ENCODE measurements at regions not wholly inside any gene's neighbourhood (a gene's known extent, or its start where the extent isn't known, plus 50 kb on each side); places are given as distances from the start of the nearest gene placed in this dataset.

GRCh38 chr19:34847393-34847792, 74.4 kb upstream of the ZNF599 start:
- intact Hi-C loops (cut with micrococcal nuclease), result no loop called here
- Histone ChIP-seq H3K9me3 (ENCODE audit: control insufficient read depth, insufficient read depth, low read length) (no peaks in the 10 kb centered on the region), H3K27ac (ENCODE audit: low read length) (no peak overlapping the region), H3K36me3 (ENCODE audit: control insufficient read depth, insufficient read depth, low read length) (peaks cover 5% of the 10 kb centered on the region), H3K4me3 (ENCODE audit: low read length) (no peak overlapping the region), H3K4me1 (ENCODE audit: control insufficient read depth, insufficient read depth, low read length) (no peaks in the 10 kb centered on the region), H3K27me3 (ENCODE audit: control insufficient read depth, insufficient read depth, low read length) (no peaks in the 10 kb centered on the region)
- H3K9me3 Mint-ChIP-seq, result no peaks in the 10 kb centered on the region
- no peaks in the 10 kb centered on the region for H3K36me3 Mint-ChIP-seq
- DNase-seq, result no peak
- TF ChIP-seq CTCF (IDR thresholded peaks at IDR 0.05), result no peak
- H3K4me1 Mint-ChIP-seq, result peaks cover 30 to 53% of the 10 kb centered on the region in 2 donors
- no peaks in the 10 kb centered on the region for H3K27me3 Mint-ChIP-seq (ENCODE audit: low read depth in 2 of 2)
- H3K27ac Mint-ChIP-seq, result no peak overlapping the region
- WGBS (ENCODE audit: insufficient coverage), result 78% methylated on average over 6 of the region's 6 CpGs
- no peak for ATAC-seq
- H3K4me3 Mint-ChIP-seq, result no peak overlapping the region

- Histone ChIP-seq H3K27me3 (ENCODE audit: control insufficient read depth, insufficient read depth, low read length) (no peaks in the 10 kb centered on the region), H3K4me3 (ENCODE audit: low read length) (no peak overlapping the region), H3K4me1 (ENCODE audit: control insufficient read depth, insufficient read depth, low read length) (no peaks in the 10 kb centered on the region), H3K36me3 (ENCODE audit: control insufficient read depth, insufficient read depth, low read length) (peaks cover 3% of the 10 kb centered on the region), H3K27ac (ENCODE audit: low read length) (no peak overlapping the region), H3K9me3 (ENCODE audit: control insufficient read depth, insufficient read depth, low read length) (no peaks in the 10 kb centered on the region)
- Mint-ChIP-seq H3K27me3 (ENCODE audit: low read depth in 2 of 2) (no peaks in the 10 kb centered on the region), H3K4me1 (peaks cover 26 to 44% of the 10 kb centered on the region in 2 donors), H3K36me3 (no peaks in the 10 kb centered on the region), H3K27ac (no peak overlapping the region), H3K4me3 (no peak overlapping the region), H3K9me3 (no peaks in the 10 kb centered on the region)
- DNase-seq, result no peak
- intact Hi-C loops (cut with micrococcal nuclease), result no loop called here
- no peak for ATAC-seq
- 90% methylated on average over 4 of the region's 5 CpGs for whole genome bisulfite sequencing (ENCODE audit: insufficient coverage)
- no peak for TF ChIP-seq CTCF (IDR thresholded peaks at IDR 0.05)
Observed at GRCh38 chr19:34844277-34844676, 71.3 kb upstream of the ZNF599 start.

GRCh38 chr19:34841780-34842179, 68.8 kb upstream of the ZNF599 start:
- Mint-ChIP-seq H3K9me3 (no peaks in the 10 kb centered on the region), H3K4me3 (no peak overlapping the region), H3K27me3 (ENCODE audit: low read depth in 2 of 2) (peaks cover 0 to 3% of the 10 kb centered on the region in 2 donors), H3K4me1 (peaks cover 23 to 46% of the 10 kb centered on the region in 2 donors), H3K27ac (no peak overlapping the region), H3K36me3 (no peaks in the 10 kb centered on the region)
- 96% methylated on average over 10 of the region's 10 CpGs for WGBS (ENCODE audit: insufficient coverage)
- Histone ChIP-seq H3K4me3 (ENCODE audit: low read length) (no peak overlapping the region), H3K9me3 (ENCODE audit: control insufficient read depth, insufficient read depth, low read length) (no peaks in the 10 kb centered on the region), H3K27ac (ENCODE audit: low read length) (no peak overlapping the region), H3K36me3 (ENCODE audit: control insufficient read depth, insufficient read depth, low read length) (no peaks in the 10 kb centered on the region), H3K27me3 (ENCODE audit: control insufficient read depth, insufficient read depth, low read length) (no peaks in the 10 kb centered on the region), H3K4me1 (ENCODE audit: control insufficient read depth, insufficient read depth, low read length) (peaks cover 7% of the 10 kb centered on the region)
- intact Hi-C loops (cut with micrococcal nuclease), result no loop called here
- ATAC-seq (no peak), DNase-seq (no peak)
- no peak for TF ChIP-seq CTCF (IDR thresholded peaks at IDR 0.05)

GRCh38 chr19:34838753-34839431, 65.9 kb upstream of the ZNF599 start:
- Mint-ChIP-seq H3K27me3 (ENCODE audit: low read depth in 2 of 2) (peaks cover 0 to 3% of the 10 kb centered on the region in 2 donors), H3K36me3 (no peaks in the 10 kb centered on the region), H3K4me3 (peak overlapping the region; percentile 42), H3K4me1 (peaks cover 23 to 35% of the 10 kb centered on the region in 2 donors), H3K9me3 (no peaks in the 10 kb centered on the region), H3K27ac (no peak overlapping the region)
- peaks cover 7% of the 10 kb centered on the region for H3K4me1 ChIP-seq (ENCODE audit: control insufficient read depth, insufficient read depth, low read length)
- no peak overlapping the region for H3K27ac ChIP-seq (ENCODE audit: low read length)
- no peaks in the 10 kb centered on the region for H3K27me3 ChIP-seq (ENCODE audit: control insufficient read depth, insufficient read depth, low read length)
- no peak for TF ChIP-seq CTCF (IDR thresholded peaks at IDR 0.05)
- DNase-seq, result peak in 1 of 2 donors; percentile 65
- H3K4me3 ChIP-seq (ENCODE audit: low read length), result no peak overlapping the region
- H3K9me3 ChIP-seq (ENCODE audit: control insufficient read depth, insufficient read depth, low read length), result no peaks in the 10 kb centered on the region
- ATAC-seq, result peak in 1 of 3 donors; percentile 38
- no peaks in the 10 kb centered on the region for H3K36me3 ChIP-seq (ENCODE audit: control insufficient read depth, insufficient read depth, low read length)
- 45% methylated on average over 43 of the region's 43 CpGs for WGBS (ENCODE audit: insufficient coverage)
- intact Hi-C loops (cut with micrococcal nuclease), result no loop called here

Data from natural killer cell (primary cell).